NCI-H2196 (cell line): ENCODE measurements at regions not wholly inside any gene's neighbourhood (a gene's known extent, or its start where the extent isn't known, plus 50 kb on each side); places are given as distances from the start of the nearest gene placed in this dataset.

Experiments
- DNase-seq: peaks from one replicate; lab custom pipeline; 2025; ENCODE audit not compliant: unreplicated experiment; lab: John Stamatoyannopoulos, UW

DNA sequence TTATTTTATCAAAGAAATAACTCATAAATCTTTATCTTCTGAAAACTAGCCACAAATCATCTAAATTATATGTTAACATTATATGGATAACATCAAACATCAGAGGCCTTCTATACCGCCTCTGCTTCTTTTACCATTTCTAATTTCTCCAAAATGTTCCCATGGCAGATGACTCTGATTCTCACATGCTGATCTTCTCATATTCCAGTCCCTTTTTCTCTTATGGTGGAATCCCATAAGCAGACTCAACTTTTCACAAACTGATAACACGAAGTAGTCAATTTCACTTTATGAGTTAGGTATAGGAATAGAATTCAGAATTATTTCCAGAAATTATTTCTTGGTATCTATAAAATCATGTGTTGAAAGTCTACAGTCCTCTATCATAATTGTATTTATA is 212.3 kb downstream of the ENC1 start:
- no peak for DNase-seq

DNA sequence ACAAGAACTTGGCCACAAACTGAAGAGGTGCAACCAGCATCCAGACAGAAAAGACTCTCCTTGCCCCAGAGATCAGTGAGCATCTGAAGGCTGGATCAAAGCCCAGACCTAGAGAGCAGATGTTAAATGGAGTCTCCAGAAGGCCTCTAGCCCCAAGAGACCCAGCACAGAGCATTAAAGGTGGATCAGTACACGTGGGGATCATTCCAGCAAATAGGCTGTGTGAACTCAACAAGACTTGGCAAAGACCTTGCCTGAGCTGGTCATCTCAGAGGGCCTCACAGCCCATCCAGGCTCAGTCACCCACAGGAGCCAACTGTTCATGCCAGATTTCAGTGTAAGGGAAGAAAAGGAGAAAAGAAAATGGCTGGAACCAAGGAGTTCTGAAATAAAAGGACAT is 214.0 kb downstream of the ENC1 start:
- DNase-seq, result no peak

DNA sequence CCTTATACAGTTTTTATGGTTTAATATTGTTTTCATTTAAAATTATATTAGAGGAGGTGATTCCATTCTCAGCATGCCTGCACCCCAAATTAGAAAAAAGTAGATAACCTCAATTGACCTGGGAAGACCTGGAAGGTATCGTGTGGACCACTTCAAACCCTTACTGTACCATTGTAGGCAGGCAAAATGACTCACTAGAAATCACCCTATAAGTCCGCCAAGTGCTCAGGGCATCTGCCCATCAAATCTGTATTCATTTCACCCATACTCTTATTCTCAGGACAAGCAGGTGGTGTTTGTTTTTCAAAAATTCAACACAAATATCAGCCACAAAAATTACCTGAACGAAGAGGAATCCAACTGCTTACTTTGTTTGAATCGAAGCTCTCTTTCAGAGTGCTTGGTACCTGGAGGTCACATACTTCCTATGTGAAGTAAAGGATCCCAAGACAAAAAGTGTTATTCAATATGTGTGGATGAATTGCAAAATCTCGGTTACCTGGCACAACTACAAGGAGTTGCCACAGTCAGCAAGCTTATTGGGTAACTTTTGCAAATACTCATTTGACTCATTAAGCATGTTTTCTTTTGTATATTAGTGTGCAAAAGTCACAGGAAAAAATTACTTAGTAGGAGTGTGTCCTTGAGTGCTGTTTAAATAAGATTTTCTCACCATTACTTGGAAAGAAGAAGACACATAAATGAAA is 216.2 kb downstream of the ENC1 start:
- no peak for DNase-seq

DNA sequence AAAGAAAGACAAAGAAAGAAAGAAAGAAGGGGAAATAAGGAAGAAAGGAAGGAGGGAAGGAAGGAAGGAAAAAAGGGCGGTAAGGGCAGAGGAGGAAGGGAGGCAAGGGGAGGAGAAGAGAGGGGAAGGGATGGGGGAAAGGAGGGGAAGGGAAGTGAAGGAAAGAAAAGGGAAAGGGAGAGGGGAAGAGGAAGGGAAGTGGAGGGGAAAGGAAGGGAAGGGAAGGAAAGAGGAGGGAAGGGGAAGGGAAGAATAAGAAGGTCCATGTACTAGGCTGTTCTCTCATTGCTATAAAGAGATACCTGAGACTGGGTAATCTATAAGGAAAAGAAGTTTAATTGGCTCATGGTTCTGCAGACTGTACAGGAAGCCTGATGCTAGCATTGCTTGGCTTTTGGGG is 217.1 kb downstream of the ENC1 start:
- no peak for DNase-seq

DNA sequence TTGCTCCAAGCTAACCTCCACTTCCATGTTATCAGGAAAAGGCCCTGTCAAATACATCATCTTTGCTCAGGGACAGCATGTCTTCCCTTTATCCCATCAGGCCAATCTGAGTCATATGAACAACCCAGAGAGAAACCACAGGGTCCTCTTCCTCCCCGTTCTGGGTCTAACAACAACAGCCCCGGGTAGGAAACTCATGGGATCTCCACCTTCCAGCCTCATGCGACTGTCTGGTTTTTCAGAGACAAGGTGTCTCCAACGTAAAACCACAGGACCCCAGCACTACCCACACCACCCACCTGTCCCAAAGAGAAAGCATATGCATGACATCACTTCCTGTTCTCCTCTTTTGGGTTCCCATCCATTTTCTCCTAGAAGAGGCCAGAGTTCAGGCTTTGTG is 217.9 kb downstream of the ENC1 start:
- no peak for DNase-seq

DNA sequence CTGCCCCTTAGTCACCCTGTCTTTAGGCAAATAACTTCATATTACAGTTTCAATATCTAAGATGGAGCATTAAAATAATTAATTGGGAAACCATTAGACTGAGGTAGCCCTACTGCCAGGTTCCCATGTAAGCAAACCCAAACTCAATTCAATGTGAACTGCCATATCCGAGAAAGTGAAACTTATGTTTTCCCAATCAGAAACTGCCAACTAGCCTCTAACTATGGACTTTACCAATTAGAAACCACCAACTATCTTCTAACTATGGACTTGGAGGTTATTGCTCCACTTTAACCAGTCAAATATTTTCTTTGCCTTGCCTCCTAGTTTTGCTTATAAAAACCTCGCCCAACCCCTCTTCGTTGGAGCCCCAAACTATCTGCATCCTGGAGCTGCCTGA is 218.5 kb downstream of the ENC1 start:
- no peak for DNase-seq

DNA sequence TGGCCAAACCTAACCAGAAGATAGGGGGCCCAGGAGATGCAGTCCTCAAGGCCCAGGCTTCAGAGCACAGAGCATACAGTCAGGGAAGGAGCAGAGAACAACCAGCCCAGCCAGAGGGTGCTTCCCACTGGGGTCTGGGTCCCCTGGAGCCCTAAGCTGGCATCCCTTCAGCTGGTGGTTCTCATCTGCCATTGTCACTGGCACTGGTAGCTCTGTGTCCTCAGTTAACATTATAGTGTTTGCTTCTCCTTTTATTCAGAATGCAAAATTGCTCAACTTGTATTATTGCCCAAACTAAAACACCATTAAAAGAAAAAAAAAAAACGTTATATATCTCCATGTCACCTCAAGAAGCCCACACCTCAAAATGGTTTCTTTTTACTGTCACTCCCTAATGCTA is 219.2 kb downstream of the ENC1 start:
- no peak for DNase-seq

DNA sequence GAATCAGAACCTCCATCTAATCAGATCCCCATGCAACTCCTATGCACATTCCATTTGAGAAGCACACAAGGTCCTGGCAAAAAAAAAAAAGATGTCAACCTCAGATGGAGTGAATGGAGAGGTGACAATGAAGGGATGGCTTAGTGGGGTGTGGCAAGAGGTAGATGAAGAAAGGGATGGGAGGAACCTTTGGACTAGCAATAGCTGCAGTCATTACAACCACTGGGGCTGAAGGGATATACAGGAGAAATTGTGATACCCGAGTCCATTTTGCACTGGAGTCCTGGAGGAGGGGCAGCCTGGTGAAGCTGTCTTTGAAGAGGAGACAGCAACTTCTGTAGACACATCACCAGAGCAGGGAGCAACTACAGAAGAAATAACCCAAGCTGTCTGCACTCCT is 219.6 kb downstream of the ENC1 start:
- DNase-seq, result no peak

DNA sequence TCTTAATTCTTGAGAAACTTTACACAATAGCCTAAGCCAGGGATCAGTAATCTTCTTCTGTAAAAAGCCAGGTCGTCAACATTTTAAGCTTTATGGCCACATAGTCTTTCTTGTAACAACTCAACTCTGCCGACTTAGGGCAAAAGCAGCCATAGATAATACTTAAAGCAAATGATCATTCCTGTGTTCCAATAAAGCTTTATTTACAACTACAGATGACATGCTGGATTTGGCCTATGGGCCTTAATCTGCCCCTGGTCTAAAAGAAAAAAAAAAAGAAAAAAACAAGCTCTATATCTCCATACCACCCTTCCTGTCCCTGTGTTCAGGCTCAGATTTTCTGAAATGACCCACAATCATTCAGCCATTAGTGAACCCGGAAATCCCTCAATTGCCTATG is 220.3 kb downstream of the ENC1 start:
- no peak for DNase-seq

DNA sequence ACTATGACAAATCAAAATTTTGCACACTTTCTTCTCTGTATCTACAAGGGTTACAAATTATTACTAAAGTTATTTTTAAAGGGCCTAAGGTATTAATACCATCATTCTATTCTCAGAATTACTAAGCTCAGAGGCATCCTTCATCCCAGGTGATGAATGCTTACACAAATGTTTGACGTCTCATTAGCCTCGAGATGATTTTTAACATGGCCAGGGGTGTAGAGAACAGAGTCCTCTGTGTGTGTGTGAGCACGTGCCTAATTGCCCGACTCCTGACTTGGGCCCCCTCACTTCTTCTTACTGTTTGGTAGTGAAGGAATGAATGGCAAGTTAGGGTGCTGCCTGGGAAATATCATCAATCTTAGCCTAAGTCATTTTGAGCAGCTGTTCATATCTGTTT is 221.1 kb downstream of the ENC1 start:
- no peak for DNase-seq

DNA sequence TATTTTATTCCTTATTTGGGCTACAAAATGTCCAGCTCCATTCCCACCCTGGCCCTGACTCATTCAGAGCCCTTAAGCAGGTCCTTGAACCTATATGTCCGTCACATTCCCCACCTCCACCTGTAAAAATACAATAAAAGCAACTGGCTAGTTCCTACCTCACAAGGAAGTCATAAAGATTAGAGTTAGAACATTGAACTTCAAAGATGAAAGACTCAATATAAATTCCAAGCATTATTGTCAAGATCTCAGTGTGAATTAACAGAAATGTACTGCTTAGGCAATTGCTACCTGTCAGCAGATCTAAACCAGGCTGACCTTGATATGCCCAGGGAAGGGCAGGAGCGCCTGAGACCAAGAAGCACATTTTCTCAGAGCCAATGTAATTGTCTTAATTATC is 221.8 kb downstream of the ENC1 start:
- no peak for DNase-seq

DNA sequence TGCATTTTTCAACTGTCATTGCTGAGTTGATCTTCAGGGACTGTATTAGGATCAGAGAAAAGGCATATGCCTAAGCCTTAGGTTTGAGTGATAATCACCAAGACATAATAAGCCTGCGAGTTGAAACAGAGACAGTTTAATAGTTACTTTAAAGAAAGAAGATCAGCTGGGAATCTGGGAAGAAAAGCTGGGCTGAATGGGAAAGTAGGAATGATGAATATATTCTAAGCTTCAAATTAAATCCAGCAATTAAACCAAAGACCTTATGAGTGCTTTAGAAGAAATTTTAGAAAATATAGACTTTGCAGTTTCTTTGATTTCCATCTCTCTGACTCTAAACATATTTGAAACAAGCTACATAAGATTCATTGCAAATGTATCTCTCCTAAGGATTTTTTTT is 222.3 kb downstream of the ENC1 start:
- no peak for DNase-seq

DNA sequence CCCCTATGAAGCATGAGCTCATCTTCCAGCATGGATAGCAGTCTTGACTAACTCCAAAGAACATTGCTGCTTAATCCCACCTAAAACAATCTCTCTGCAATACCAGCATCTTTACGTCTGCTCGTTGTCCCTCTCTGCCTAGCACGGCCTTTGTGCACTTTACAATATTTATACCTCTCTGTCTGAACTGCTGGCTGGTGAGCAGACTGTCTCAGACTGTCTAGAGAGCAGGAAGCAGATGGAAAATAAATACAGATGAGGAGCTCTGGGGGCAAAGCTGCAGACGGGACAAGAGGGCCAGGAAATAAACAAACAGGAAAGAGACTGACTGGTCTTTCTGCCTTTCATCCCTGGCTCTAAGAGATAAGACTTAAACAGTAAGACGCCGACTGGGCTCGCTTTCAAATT is 224.8 kb downstream of the ENC1 start:
- no peak for DNase-seq

DNA sequence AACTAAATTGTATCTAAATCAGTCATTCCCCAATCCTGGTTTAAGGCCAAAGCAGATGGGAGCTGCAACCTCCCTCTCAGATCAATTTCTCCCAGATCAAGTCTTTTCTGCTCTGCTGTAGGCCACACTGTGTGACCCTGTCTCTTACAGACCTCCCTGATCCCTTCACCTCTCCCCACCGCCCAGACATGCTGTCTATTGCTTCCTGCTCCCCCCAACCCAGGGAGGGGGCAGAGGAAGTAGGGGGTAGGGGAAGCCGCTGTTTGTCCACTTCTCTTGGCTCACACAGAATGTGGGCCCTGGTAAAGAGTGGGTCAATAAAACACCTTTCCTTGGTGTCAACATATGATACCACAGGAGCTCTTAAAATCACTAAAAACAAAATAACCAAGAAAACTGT is 226.3 kb downstream of the ENC1 start:
- DNase-seq, result no peak

DNA sequence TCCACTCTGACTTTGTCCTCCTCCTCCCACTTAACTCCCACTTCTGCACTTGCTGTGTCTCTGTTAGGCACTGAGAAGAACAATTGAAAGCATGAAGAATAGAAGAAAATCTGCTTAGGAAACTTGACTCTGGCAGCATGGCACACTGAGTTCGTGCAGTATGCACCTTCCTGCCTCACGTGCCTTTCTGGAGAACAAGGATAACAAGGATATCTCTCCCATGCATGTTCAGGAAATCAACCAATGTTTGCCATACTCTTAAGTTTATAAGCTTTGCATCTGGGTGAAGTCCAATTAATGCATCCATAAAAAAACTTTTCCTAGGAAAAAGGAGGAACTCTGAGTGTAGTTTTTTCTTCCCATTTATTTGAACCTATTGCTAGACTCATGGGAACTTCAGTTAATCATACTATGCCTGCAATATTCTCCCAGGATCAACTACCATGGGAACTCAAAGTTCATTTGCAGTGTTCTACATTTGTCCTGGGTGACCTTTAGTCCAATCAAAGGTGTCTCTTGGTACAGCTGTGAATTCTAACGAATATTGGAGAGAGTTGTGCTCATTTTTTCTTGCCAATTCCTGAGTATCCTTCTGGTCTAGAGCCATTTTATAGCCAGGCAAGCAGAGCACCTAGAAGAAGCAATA is 227.0 kb downstream of the ENC1 start:
- no peak for DNase-seq

DNA sequence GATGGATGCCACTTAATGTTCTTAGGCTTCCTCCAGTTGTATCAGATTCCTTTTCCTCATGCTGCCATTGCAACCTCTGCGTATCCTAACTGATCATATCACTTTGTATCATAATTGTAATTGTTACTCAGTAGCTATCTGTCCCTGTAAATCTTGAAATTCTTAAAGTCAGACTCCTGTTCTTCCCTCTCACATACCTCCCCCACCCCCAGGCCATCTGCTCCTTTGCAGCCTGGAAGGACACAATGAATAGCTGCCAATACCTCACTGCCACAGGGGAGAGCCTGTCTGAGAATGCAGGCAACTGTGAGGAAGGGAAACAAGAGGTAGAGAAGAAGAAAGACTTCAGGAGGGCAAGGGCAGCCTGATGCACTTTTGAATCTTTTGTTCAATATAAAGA is 228.5 kb downstream of the ENC1 start:
- no peak for DNase-seq

DNA sequence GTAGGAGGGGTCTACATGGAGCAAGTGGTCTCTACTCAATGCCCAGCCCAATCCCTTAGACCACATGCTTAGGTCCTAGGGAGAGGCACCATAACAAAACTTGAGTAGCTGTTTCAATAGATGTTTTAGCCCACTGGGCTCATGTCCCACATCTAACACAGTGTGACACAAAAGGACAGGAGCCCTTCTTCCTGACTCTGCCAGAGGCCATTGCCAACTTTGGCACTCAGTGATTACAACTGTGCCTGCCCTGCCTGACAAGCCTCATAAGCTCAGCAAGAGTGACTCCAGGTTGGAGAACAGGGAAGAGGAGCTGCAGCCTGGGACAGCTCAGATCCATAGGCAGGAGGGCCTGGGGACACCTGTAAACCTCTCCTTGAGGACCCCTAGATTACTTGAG is 230.8 kb downstream of the ENC1 start:
- no peak for DNase-seq

DNA sequence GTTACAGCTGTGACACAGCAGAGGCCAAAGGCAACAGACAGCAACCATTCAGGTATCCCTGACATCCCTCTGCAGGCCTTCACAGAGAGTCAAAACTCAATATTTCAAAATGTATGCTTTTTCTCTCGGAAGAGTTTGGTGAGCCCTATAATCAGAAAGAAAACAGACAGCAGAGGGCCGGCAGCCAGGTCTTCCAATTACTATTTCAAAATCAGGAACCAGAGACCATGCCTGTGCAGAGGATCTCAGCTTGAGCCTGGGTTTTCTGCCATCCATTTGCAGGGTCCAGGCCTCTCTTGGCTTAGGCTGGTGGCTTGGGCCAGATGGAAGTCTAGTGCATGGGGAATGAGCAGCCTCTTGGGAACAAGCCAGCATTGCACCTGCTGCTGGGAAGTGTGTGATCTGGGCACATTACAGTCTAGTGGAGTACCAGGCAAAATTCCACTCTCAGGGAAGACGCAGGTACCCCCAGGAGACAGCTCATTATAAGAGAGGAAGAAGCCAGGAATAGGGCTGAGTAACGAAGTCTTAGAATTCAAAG is 231.3 kb downstream of the ENC1 start:
- peak; percentile 9 for DNase-seq

DNA sequence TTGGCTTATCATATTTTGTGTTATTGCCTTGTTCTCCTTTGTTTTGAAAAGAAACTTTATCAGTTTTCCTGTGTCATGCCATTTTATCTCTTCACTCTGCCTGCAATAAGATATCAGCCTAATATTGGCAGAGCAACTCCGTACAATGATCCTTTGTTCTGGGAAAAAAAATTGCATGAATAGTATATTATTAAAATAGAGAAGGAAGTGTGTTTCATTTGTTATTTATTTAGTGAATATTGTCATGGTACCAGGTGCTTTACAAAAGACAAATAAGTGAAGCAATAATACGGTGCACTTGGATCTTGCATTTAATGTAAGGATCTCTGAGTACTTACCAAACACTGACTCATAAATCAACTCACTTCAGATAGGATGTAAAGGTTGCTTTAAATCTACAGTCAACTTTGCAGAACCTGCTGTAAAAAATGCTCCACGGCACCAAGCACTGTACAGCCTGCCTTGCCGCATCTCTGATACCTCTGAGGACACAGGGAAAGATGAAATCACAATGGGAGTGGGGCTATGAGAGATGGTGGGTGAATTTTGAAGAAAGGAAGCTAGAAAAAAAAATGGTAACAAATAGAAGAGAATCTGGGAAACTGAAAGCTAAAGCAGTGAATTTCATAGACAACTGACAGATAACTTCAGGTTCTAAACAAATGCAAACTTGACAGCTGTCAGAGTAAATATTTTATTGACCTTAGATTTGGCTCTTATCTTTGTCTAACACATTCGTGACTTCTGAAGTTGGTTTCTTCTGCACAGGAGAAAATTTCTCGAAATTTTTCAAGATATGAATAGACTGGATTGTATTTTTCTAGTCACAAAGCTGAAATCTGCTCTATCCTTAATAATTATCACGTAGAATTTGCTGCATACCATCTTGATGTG is 232.1 kb downstream of the ENC1 start:
- no peak for DNase-seq

DNA sequence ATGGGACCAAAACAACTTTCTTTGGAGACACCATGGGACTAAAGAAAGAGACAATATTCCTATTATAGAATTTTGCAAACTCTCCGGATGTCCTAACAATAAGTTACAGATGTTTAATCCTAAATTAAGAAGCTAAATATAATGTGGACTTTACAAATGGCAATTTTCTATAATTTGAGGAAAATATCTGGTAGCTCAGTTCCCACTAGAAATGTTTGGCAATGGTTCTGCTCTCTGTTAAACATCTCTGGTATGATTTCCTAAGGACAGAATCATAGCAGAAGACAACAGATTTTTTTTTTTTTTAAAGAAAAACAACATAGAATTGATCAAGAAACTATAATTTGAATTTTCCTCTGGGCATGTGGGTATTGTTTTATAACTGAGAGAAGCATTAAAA is 232.8 kb downstream of the ENC1 start:
- DNase-seq, result no peak

DNA sequence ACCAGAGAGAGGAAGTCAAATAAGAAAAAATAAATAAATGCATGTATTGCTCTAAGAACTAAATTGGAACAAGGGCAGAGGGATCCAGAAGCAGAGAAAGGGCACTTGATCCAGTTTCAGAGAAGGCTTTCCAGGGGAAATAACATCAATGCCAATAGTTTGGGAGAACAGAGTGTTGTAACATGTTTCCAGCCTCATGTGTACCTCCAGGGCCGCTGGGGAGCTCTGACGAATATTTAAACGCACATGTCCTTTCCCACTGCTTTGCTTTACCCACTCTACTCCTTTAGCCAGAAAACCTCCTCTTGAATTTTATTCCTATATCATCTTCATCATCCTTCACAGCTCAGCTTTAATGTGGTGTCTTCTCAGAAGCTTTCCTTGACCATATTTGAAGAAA is 233.7 kb downstream of the ENC1 start:
- DNase-seq, result no peak

DNA sequence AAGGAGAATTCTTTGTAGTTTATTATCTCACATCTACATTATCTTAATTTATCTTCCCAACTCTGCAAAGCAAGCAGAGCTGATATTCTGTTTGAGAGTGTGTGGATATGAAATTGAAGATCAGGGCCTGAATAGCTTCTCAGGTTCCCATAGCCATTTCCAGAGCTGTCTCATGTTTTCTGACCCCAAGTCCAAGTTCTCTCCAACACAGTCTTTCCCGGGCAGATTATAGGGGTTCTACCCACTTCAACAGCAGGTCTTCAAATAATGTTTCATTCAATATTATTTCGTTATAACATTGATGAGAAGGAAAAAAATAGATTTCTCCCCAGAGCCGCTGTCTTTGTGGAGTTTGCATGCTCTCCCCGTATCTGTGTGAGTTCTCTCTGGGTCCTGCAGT is 234.9 kb downstream of the ENC1 start:
- no peak for DNase-seq
